Esophagus squamous epithelium (tissue), 4 donors: ENCODE measurements at regions not wholly inside any gene's neighbourhood (a gene's known extent, or its start where the extent isn't known, plus 50 kb on each side); places are given as distances from the start of the nearest gene placed in this dataset.

ENCODE experiments used
- CTCF ChIP-seq, 6 experiments: fragments of 450-650 bp in 4 of 6; fragments of 200-600 bp in 2 of 6; sonication (generic) in 2 of 6; IDR thresholded peaks; one replicate each; pipeline ENCODE4 v1.5.1; 2016 to 2019; ENCODE audit warnings: antibody characterized with exemption in 6 of 6, mild to moderate bottlenecking in 4 of 6, moderate library complexity in 4 of 6
- POLR2A ChIP-seq, 4 donors: fragments of 450-650 bp; IDR thresholded peaks; one replicate each; pipeline ENCODE4 v1.6.1; 2017; ENCODE audit warnings: antibody characterized with exemption in 4 of 4, mild to moderate bottlenecking in 4 of 4, moderate library complexity in 3 of 4

GRCh38 chr5:40452874-40453624 is 226.7 kb upstream of the PTGER4 start:
- TF ChIP-seq CTCF (IDR thresholded peaks at IDR 0.05) = no peak
- no peak for TF ChIP-seq POLR2A (IDR thresholded peaks at IDR 0.05)
